ENCODE measurements at regions not wholly inside any gene's neighbourhood (a gene's known extent, or its start where the extent isn't known, plus 50 kb on each side); places are given as distances from the start of the nearest gene placed in this dataset.

DNA sequence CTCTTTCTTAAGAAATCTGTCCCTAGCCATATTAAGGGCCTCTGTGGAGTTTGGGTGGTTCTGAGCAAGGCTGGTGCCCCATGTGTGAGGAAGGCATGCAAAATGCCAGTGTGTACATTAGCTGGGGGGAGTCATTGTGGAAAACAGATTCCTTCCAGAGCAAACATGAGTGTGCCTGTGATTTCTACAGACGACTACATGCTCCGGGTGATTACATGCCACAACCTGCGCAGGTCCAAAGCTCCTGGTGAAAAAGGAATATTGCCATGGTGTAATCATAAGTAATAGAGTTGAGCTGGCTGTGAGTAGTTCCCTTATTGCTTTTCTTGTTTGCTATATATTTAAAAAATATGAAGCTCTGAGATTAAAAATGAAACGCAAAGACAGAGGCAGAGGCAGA is 102.1 kb downstream of the ACER2 start:
- no peak for TF ChIP-seq POLR2A (IDR thresholded peaks at IDR 0.05)
- TF ChIP-seq, protein P1, sequence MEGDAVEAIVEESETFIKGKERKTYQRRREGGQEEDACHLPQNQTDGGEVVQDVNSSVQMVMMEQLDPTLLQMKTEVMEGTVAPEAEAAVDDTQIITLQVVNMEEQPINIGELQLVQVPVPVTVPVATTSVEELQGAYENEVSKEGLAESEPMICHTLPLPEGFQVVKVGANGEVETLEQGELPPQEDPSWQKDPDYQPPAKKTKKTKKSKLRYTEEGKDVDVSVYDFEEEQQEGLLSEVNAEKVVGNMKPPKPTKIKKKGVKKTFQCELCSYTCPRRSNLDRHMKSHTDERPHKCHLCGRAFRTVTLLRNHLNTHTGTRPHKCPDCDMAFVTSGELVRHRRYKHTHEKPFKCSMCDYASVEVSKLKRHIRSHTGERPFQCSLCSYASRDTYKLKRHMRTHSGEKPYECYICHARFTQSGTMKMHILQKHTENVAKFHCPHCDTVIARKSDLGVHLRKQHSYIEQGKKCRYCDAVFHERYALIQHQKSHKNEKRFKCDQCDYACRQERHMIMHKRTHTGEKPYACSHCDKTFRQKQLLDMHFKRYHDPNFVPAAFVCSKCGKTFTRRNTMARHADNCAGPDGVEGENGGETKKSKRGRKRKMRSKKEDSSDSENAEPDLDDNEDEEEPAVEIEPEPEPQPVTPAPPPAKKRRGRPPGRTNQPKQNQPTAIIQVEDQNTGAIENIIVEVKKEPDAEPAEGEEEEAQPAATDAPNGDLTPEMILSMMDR (IDR thresholded peaks at IDR 0.05), result no peak
- TF ChIP-seq EP300 (IDR thresholded peaks at IDR 0.05), result no peak

Data from sigmoid colon (tissue), 4 donors.